HL-60 (cell line): ENCODE measurements at regions not wholly inside any gene's neighbourhood (a gene's known extent, or its start where the extent isn't known, plus 50 kb on each side); places are given as distances from the start of the nearest gene placed in this dataset.

ENCODE experiments used
- DNase-seq, 2 experiments: peaks; one replicate each; pipeline ENCODE4 v3.0.0-alpha.2; 2010 to 2020; ENCODE audit warnings: low read depth in 1 of 2, low spot score in 1 of 2
- H3K27ac ChIP-seq: fragments of 250-450 bp; sonication (Bioruptor Pico); replicated peaks from 2 replicates; pipeline ENCODE4 v1.5.1; 2020; ENCODE audit warnings: mild to moderate bottlenecking, moderate library complexity
- H3K27me3 ChIP-seq: fragments of 250-450 bp; sonication (Bioruptor Pico); 2 replicates; pipeline ENCODE4 v1.5.1; 2021; ENCODE audit warnings: mild to moderate bottlenecking, moderate library complexity; ENCODE audit not compliant: insufficient read depth, poor library complexity, severe bottlenecking
- H3K4me3 ChIP-seq: replicated peaks from 2 replicates; pipeline ENCODE4 v1.5.1; 2011; ENCODE audit warnings: mild to moderate bottlenecking, control low read depth, low read length; ENCODE audit not compliant: insufficient read depth
- GABPA ChIP-seq: IDR thresholded peaks from 2 replicates; pipeline ENCODE4 v1.6.1; 2012; ENCODE audit warnings: low read depth
- POLR2AphosphoS5 ChIP-seq: IDR thresholded peaks from 2 replicates; pipeline ENCODE4 v1.6.1; 2012; ENCODE audit warnings: low read depth
- REST ChIP-seq: IDR thresholded peaks from 2 replicates; pipeline ENCODE4 v1.6.1; 2012; ENCODE audit warnings: low read depth; ENCODE audit not compliant: insufficient replicate concordance
- SPI1 ChIP-seq: IDR thresholded peaks from 2 replicates; pipeline ENCODE4 v1.6.1; 2012; ENCODE audit warnings: low read depth, mild to moderate bottlenecking, borderline replicate concordance
- TF ChIP-seq, protein P1 (sequence below): IDR thresholded peaks from one replicate; pipeline ENCODE4 v1.5.1; 2011; ENCODE audit warnings: low read length, control low read depth, inconsistent platforms; ENCODE audit not compliant: insufficient read depth

DNA sequence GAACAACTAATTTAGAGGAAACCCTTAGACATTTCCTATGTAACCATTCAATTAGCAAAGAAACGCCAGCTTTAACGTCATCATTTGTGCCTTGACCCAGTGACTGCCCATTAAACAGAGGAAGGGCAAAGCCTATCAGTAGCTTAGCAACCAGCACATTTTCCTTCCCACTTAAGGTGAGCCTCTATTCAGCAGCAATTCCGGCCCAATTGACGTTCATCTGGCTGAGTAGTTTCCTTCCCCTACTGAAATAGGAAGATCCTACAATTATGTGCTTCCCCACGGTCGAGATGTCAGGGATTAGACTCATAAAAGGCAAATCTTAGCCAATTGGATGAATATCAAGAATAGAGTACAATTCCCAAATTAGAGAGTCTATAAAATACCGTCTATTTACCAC lies 482.1 kb upstream of the ADAMTS5 start:
- no peak for DNase-seq
- H3K4me3 ChIP-seq, result no peak overlapping the region
- H3K27me3 ChIP-seq, result no peaks in the 10 kb centered on the region
- H3K27ac ChIP-seq, result no peak overlapping the region
- TF ChIP-seq SPI1 (no peak), POLR2AphosphoS5 (no peak), GABPA (no peak), REST (no peak)
- TF ChIP-seq, protein P1, sequence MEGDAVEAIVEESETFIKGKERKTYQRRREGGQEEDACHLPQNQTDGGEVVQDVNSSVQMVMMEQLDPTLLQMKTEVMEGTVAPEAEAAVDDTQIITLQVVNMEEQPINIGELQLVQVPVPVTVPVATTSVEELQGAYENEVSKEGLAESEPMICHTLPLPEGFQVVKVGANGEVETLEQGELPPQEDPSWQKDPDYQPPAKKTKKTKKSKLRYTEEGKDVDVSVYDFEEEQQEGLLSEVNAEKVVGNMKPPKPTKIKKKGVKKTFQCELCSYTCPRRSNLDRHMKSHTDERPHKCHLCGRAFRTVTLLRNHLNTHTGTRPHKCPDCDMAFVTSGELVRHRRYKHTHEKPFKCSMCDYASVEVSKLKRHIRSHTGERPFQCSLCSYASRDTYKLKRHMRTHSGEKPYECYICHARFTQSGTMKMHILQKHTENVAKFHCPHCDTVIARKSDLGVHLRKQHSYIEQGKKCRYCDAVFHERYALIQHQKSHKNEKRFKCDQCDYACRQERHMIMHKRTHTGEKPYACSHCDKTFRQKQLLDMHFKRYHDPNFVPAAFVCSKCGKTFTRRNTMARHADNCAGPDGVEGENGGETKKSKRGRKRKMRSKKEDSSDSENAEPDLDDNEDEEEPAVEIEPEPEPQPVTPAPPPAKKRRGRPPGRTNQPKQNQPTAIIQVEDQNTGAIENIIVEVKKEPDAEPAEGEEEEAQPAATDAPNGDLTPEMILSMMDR, result no peak

- Histone ChIP-seq H3K4me3 (no peak overlapping the region), H3K27me3 (no peaks in the 10 kb centered on the region), H3K27ac (no peak overlapping the region)
- TF ChIP-seq, protein P1, result no peak
- no peak for TF ChIP-seq POLR2AphosphoS5
- TF ChIP-seq GABPA, result no peak
- no peak for TF ChIP-seq REST
- no peak for TF ChIP-seq SPI1
- no peak for DNase-seq
Measured at GRCh38 chr21:27447843-27448242, 481.0 kb upstream of the ADAMTS5 start.

- H3K27me3 ChIP-seq, result no peaks in the 10 kb centered on the region
- H3K27ac ChIP-seq, result no peak overlapping the region
- DNase-seq, result no peak
- TF ChIP-seq SPI1 (no peak), REST (no peak), POLR2AphosphoS5 (no peak), GABPA (no peak)
- TF ChIP-seq, protein P1, result no peak
- H3K4me3 ChIP-seq, result no peak overlapping the region
Measured at GRCh38 chr21:27429710-27430341, 462.9 kb upstream of the ADAMTS5 start.
